IPS DF 4.7 (cell line): ENCODE measurements at regions not wholly inside any gene's neighbourhood (a gene's known extent, or its start where the extent isn't known, plus 50 kb on each side); places are given as distances from the start of the nearest gene placed in this dataset.

Source experiments
- DNase-seq: peaks from one replicate; pipeline ENCODE4 v3.0.0-alpha.2; 2013; ENCODE audit warnings: low spot score; ENCODE audit errors: extremely low read depth

- no peak for DNase-seq
These were observed 63.5 kb upstream of the IRX4 start for GRCh38 chr5:1946122-1946677.

DNA sequence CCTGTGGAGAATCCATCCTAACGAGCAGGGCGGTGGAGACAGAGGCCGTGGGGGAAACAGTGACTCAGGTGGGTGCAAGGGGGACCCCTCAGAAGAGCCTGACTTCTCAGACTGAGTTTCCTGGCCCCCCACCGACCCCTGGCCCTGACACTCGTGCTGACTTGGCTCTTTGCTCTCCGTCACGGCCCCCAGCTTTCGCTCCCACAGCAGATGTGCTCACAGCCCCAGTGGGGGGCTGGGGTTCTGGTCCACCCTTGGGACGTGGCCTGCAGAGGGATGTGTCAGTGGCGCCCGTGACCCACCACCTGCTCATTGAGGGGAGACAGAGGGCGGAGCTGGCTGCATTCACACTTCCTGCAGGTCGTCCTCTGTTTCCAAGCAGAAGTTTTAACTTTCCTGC, 62.9 kb upstream of the IRX4 start:
- DNase-seq = no peak

DNA sequence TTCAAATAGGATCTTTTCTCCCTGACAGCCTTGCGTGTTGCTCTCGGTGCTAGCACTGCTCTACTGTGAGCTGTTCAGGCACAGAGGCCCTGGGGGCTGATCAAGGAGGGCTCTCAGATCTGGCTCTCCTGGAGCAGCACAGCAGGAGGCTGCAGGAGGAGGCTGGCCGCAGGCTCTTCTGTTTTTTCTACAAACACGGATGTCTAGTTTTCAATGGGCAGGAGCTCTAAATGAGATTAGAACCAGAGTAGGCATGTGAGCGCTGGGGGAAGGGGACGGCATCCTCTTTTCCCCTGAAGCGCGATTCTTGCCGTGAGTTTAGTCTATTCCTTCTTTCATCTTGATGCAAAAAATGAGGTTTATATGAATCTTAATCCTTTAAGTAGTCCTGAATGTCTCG, 61.7 kb upstream of the IRX4 start:
- no peak for DNase-seq

GRCh38 chr5:1943481-1943880, 60.8 kb upstream of the IRX4 start:
- DNase-seq = no peak

DNA sequence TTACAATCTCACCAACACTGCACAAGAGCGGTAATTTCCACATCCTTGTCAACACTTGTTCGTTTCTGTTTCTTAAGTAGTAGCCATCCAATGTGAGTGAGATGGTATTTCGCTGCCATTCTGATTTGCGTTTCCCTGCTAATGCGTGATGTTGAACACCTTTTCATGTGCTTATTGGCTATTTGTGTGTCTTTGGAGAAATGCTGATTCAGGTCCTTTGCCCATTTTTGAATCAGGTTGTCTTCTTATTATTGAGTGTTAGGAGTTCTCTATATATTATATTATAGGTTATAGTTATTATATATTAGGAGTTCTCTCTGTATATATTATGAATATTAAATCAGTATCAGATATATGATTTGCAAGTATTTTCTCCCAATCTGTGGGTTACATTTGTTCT, 59.9 kb upstream of the IRX4 start:
- DNase-seq = no peak

GRCh38 chr5:1942158-1942557, 59.4 kb upstream of the IRX4 start:
- DNase-seq = no peak

DNA sequence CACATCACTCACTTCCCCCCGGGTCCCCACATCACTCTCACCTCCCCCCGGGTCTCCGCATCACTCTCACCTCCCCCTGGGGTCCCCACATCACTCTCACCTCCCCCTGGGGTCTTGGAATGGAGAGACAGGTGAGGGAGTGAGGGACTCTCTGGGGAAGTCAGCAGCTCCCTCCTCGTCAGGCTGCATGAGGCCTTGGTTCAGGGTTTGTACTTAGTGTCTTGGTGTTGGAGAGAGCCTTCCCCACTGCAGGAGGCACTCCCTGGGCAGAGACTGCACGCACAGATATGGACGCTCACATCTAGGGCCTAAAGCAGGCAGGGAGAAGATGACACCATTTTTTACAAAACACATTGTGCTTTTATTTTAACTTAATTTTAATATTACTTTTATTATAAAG, 56.5 kb upstream of the IRX4 start:
- no peak for DNase-seq

GRCh38 chr5:1938310-1939000, 55.7 kb upstream of the IRX4 start:
- DNase-seq = no peak

DNA sequence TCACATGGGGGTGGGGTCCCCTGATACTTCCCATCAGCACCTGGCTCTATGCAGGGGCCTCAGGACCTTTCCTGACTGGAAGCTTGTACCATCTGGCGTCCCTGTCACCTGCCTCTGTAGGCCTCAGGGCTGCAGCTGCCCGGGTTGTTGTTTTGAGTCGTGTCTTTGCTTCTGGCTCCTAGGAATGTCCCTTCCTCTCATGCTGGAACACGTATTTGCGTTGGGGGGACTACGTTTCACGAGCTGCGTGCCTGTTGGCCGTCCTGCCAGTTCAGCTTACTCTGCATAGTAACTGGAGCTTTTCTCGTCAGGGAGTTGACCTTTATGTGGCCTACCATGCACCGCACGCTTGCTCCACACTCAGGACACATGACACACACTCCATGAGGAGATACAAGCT, 54.9 kb upstream of the IRX4 start:
- no peak for DNase-seq

DNA sequence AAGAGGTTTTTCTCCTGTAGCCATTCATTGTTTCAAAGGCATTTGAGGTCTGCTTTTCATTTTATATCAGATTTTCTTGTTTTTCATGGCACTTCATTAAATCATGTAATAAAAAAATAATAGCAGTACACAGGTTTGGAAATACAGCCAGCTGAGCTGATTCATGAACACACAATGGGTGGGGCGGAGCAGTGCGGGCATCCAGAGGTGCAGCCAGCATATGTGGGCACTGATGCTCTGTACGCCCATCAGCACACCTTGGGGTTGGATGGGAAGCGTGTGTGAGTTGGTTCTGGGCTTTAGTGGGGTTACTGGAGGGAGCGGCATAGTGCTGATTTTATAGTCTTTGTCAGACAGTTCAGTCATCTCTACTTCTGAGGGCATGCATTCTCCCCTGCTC, 54.2 kb upstream of the IRX4 start:
- no peak for DNase-seq

DNA sequence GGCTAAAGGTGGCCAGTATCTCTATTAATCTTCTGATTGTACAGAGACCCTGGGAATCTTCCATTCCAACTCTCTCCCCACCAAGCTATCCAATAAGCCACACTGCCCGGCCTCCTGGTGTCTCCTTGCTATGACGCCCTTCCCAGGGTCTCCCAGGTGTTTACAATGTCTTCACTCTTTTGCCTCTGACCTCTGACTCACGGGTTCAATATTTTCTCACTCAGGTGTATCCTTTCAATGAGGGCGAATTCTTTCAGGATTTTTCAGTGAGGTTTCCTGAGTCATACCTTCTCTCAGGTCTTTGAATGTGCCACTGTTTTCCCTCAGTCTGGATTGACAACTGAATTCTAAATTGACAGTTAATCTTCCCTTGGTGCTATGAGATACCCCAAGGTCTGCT, 53.7 kb upstream of the IRX4 start:
- no peak for DNase-seq

DNA sequence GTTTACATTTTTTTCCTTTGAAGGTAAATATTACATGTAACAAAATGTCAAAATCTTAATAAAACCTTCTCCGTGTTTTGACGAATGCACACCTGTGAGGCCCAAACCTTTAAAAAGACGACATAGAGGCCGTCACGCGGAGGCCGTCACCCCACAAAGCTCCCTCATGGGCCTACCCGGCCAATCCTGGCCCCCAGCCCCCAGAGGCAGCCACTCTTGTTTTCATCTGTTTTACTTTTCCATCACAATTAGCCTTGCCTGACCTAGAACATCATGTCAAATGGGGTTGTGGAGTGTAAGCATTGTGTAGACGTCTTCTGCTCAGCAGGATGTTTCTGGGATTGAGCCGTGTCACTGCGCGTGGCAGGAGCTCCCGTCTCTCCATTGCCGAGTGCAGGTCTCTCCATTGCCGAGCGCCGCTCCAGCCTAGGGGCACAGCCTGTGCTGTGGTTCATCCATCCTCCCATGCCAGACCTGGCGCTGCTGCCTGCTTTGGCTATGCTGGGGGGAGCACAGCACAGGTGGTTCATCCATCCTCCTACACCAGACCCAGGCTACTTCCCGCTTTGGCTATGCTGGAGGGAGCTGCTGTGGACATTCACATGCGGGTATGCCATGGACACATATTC, 52.2 kb upstream of the IRX4 start:
- no peak for DNase-seq

GRCh38 chr5:1934056-1934394, 51.3 kb upstream of the IRX4 start:
- DNase-seq = no peak

DNA sequence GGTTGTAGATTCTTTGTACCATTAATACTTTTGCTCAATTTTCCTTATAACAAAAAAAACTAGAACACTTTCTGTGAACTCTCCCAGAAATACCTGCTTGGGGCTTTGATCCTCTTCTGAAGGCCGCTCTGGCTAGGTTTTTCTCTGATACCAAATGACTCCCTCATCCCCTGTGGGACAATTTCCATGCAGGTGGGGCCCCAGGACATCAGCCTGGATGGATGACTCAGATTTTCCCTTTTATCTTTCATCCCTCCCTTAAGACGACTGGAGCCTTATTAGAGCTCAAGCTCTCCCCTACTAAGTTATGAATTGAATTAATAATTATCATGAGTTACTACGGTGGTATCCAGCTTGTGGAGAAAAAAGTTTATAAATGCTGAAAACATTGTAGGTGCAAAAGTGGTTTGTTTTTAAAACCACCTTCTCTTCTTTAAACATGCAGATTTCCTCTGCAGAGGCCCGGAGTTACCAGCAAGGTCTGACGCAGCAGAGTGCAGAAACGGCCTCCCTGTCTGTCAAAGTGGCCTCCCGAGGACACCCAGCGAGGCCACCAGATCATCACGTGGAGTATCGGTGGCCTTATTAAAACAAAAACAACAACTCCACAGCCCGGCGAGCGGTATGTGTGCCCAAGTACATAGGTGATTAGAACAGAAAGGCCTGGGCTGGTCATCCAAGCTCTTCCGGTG, 50.8 kb upstream of the IRX4 start:
- no peak for DNase-seq
